Loucy (cell line): ENCODE measurements at regions not wholly inside any gene's neighbourhood (a gene's known extent, or its start where the extent isn't known, plus 50 kb on each side); places are given as distances from the start of the nearest gene placed in this dataset.

Source experiments
- H2AFZ ChIP-seq: fragments of 200-600 bp; sonication (generic); 2 replicates; pipeline ENCODE4 v1.6.0; 2016; ENCODE audit warnings: antibody characterized with exemption, mild to moderate bottlenecking, low read length, moderate library complexity
- H3F3A ChIP-seq: fragments of 200-600 bp; 2 replicates; pipeline ENCODE4 v1.6.0; 2016; ENCODE audit warnings: antibody characterized with exemption, low read depth, mild to moderate bottlenecking
- H3K27me3 ChIP-seq: fragments of 200-600 bp; sonication (generic); 2 replicates; pipeline ENCODE4 v1.6.1; 2014; ENCODE audit warnings: low read length, mild to moderate bottlenecking; ENCODE audit not compliant: insufficient read depth, poor library complexity, severe bottlenecking
- H3K36me3 ChIP-seq: fragments of 200-600 bp; sonication (generic); 2 replicates; pipeline ENCODE4 v1.6.1; 2016; ENCODE audit warnings: low read length; ENCODE audit not compliant: insufficient read depth
- H3K4me1 ChIP-seq: fragments of 200-600 bp; sonication (generic); 2 replicates; pipeline ENCODE4 v1.5.1; 2014; ENCODE audit warnings: low read length, mild to moderate bottlenecking; ENCODE audit not compliant: insufficient read depth, poor library complexity, severe bottlenecking
- H3K4me2 ChIP-seq: fragments of 200-600 bp; sonication (generic); 2 replicates; pipeline ENCODE4 v1.6.0; 2014; ENCODE audit warnings: antibody characterized with exemption, low read length, low read depth, mild to moderate bottlenecking; ENCODE audit not compliant: poor library complexity, severe bottlenecking
- H3K4me3 ChIP-seq: fragments of 200-600 bp; sonication (generic); 2 replicates; pipeline ENCODE4 v1.5.1; 2014; ENCODE audit warnings: low read length, mild to moderate bottlenecking, mixed read lengths; ENCODE audit not compliant: poor library complexity, severe bottlenecking
- H3K79me2 ChIP-seq: fragments of 200-600 bp; sonication (generic); 2 replicates; pipeline ENCODE4 v1.6.1; 2014; ENCODE audit warnings: low read length; ENCODE audit not compliant: insufficient read depth
- H3K9ac ChIP-seq: fragments of 200-600 bp; sonication (generic); 2 replicates; pipeline ENCODE4 v1.6.0; 2014; ENCODE audit warnings: mild to moderate bottlenecking, low read depth, low read length, moderate library complexity; ENCODE audit not compliant: poor library complexity, severe bottlenecking
- H3K9me2 ChIP-seq: fragments of 200-600 bp; sonication (generic); replicated peaks from 2 replicates; pipeline ENCODE4 v1.6.1; 2016; ENCODE audit warnings: low read depth, low read length, mixed read lengths
- H3K9me3 ChIP-seq: fragments of 200-600 bp; sonication (generic); 2 replicates; pipeline ENCODE4 v1.6.1; 2014; ENCODE audit warnings: mild to moderate bottlenecking, antibody characterized with exemption, low read length, low read depth; ENCODE audit not compliant: insufficient read depth
- H4K20me1 ChIP-seq: fragments of 200-600 bp; sonication (generic); 2 replicates; pipeline ENCODE4 v1.6.0; 2014; ENCODE audit warnings: antibody characterized with exemption, low read length, mild to moderate bottlenecking; ENCODE audit not compliant: insufficient read depth, poor library complexity, severe bottlenecking
- CTCF ChIP-seq: fragments of 200-600 bp; sonication (generic); conservative IDR thresholded peaks from 2 replicates; pipeline ENCODE4 v1.5.1; 2014; ENCODE audit warnings: mild to moderate bottlenecking, antibody characterized with exemption, low read length
- EZH2phosphoT487 ChIP-seq: fragments of 200-600 bp; IDR thresholded peaks from 2 replicates; pipeline ENCODE4 v1.6.1; 2018; ENCODE audit warnings: antibody characterized with exemption, mild to moderate bottlenecking, moderate library complexity, borderline replicate concordance

- TF ChIP-seq EZH2phosphoT487 (no peak), CTCF (no peak)
- no peaks in the 10 kb centered on the region for H4K20me1 ChIP-seq
- H3F3A ChIP-seq: no peaks in the 10 kb centered on the region
- H3K4me1 ChIP-seq: no peaks in the 10 kb centered on the region
- H3K79me2 ChIP-seq: no peaks in the 10 kb centered on the region
- no peaks in the 10 kb centered on the region for H3K36me3 ChIP-seq
- H3K27me3 ChIP-seq: no peaks in the 10 kb centered on the region
- H3K9me2 ChIP-seq: no peaks in the 10 kb centered on the region
- no peak overlapping the region for H2AFZ ChIP-seq
- no peaks in the 10 kb centered on the region for H3K9me3 ChIP-seq
- H3K9ac ChIP-seq: no peak overlapping the region
- no peak overlapping the region for H3K4me3 ChIP-seq
- H3K4me2 ChIP-seq: no peak overlapping the region
Observed at GRCh38 chr14:47949006-47949405, 273.6 kb upstream of the MDGA2 start.

GRCh38 chr14:47935332-47935731, 259.9 kb upstream of the MDGA2 start:
- no peaks in the 10 kb centered on the region for H3K36me3 ChIP-seq
- no peaks in the 10 kb centered on the region for H3K9me2 ChIP-seq
- no peak overlapping the region for H2AFZ ChIP-seq
- no peak overlapping the region for H3K9ac ChIP-seq
- H3K4me1 ChIP-seq: no peaks in the 10 kb centered on the region
- H3K4me3 ChIP-seq: no peak overlapping the region
- H4K20me1 ChIP-seq: no peaks in the 10 kb centered on the region
- H3K9me3 ChIP-seq: no peaks in the 10 kb centered on the region
- H3F3A ChIP-seq: no peaks in the 10 kb centered on the region
- TF ChIP-seq EZH2phosphoT487 (no peak), CTCF (no peak)
- no peaks in the 10 kb centered on the region for H3K27me3 ChIP-seq
- H3K79me2 ChIP-seq: no peaks in the 10 kb centered on the region
- no peak overlapping the region for H3K4me2 ChIP-seq

GRCh38 chr14:47929334-47929733, 253.9 kb upstream of the MDGA2 start:
- no peaks in the 10 kb centered on the region for H3K4me1 ChIP-seq
- no peak overlapping the region for H3K4me2 ChIP-seq
- no peaks in the 10 kb centered on the region for H4K20me1 ChIP-seq

More at GRCh38 chr14:47929334-47929733, 253.9 kb upstream of the MDGA2 start:
- Histone ChIP-seq H3K79me2 (no peaks in the 10 kb centered on the region), H3K9me2 (no peaks in the 10 kb centered on the region), H3K9me3 (no peaks in the 10 kb centered on the region), H3K36me3 (no peaks in the 10 kb centered on the region), H3K4me3 (no peak overlapping the region), H2AFZ (no peak overlapping the region), H3K9ac (no peak overlapping the region), H3F3A (no peaks in the 10 kb centered on the region), H3K27me3 (no peaks in the 10 kb centered on the region)
- TF ChIP-seq CTCF (no peak), EZH2phosphoT487 (no peak)
